ENCODE measurements at regions not wholly inside any gene's neighbourhood (a gene's known extent, or its start where the extent isn't known, plus 50 kb on each side); places are given as distances from the start of the nearest gene placed in this dataset.

DNA sequence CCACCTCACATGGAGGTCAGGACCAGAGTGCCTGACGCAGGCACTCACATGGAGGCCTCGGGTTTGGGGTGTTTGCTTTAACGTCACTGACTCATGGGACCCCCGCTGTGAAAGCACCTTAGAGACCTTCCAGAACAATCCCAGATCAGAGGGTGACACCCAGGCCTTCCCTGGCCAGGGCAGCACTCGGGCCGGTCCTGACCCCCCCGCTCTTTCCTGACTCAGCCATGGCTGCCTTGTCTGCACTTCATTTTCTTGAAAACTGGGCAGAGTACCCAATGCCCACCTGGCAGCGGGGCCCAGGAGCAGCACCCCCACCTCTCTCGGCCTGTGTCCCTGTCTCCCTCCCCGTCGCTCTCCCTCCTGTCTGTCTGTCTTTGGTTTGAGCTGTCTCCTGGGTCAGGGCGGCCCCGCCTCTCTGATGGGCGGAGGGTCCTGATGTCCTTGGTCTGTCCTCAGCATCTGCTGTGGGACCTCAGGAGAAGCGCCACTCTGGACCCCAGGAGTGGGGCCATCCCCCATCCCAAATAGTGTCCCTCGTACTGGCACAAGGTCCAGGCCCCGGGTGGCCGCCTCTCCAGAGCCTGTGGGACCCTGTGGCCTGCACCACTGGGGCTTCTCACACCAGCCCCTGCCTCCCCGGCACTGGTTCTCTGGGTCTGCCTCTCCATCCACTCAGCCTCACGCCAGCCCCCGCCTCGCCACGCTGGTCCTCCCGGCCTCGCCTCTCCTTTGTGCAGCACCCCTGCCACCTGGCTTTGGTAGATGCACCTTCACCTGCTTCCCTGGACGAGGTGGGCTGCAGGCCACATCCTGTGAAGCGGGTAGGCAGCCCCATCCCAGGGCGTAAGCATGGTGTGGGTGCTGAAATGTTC lies 55.9 kb upstream of the ZNF469 start:
- DNase-seq (ENCODE audit: extremely low read depth, low read depth), result no peak

DNA sequence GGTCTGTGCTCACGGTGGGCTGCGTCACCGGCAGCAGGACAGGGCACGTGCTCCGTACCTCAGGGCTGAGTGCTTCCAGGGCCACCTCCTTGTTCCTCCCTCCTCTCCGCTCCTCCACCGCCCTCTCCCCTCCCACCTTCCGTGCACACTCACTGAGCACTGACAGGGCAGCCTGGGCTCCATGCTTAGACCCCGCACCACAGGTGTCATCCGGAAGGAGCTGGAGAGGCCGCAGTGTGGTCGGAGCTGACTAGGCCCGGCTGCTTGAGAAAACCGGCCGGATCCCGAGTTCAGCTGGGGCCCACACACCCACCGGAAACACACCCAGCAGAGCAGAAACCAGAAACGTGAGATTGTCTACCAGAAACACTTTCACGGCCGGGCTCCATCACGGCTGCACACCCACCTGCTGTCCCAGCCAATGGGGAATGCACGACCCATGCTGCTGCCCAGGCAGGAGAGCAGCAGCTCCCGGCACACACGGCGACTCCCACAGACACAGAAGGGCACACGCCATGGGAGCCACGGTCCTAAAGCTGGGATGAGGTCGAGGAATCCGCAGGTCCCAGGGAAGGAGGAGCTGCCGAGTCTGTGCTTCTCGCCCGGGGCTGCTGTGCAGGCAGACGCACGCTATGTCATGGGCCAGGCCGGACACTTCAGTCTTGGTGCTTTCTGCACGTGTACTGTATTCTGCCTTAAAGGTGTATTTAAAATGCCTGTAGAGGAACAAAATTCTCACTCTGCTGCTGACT lies 55.0 kb upstream of the ZNF469 start:
- no peak for DNase-seq (ENCODE audit: extremely low read depth, low read depth)

DNA sequence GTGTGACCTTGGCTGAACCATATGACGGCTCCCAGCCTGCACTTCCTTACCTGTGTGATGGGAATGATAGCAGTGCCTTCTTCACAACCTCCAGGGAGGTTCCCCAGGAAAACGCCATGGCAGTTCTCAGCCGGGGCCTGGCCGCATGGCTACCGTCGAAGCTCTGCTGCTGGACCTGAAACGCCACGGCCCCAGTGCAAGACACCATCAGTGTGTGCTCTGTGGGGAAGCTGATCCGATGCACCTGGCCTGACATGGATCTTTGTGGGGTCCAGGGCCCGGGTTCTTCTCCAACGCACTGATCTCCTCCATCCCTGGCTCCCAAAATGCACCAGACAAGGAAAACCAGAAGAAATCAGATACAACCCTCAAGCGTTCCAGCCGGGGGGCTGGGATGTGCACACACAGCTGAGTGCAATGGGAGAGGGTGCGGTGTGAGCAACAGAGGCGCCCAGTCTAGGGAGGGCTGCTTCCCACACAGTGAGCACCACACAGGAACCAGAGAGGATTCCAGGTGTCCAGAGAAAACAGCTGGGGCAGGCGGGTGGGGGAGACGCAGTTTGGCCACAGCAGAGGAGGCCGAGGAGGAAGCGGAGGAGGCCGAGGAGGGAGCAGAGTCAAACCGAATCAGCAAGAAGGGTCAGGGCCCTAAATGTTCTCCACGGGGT lies 54.3 kb upstream of the ZNF469 start:
- DNase-seq (ENCODE audit: extremely low read depth, low read depth), result no peak

DNA sequence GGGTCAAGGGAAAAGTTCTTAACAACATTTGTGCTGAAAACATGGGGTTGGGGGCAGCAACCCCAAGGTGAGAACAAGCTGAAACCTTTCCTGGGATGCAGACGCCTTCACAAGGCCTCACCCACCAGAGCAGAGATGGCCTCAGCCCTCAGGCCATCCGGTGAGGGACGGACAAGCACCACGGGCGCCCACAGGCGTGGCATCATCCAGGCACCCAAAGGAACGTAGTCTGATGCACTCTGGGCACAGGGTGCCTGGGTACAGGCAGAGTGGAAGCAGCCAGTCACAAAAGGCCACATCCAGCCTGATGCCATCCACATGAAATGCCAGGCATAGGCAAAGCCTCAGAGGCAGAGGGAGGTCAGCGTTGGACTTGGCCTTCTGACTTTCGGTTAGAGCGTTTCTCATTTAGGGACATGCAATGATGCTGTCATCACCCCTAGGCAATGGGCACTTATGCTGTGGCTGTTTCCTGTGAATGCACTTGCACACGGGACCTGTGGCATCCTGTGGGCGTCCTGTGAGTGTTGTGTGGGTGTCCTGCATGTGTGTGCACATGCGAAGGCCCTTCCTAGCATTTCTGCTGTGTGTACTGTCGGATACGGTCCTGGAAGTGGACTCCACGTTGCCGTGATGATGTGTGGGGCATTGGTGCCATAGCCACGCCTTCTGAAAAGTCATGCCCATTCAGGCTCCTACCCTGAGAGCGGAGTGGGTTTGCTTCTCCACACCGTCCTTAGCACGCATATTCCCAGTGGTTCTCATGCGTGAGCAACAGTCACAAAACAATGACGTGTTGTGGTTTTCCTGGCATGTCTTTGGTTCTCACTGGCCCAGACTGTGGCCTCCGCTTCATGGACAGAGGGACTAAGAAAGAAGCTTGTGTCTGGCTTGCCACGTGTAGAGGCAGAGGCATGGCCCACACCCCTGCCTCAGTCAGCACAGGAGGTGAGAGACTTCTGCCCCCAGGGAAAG lies 52.7 kb upstream of the ZNF469 start:
- DNase-seq (ENCODE audit: extremely low read depth, low read depth), result no peak

DNA sequence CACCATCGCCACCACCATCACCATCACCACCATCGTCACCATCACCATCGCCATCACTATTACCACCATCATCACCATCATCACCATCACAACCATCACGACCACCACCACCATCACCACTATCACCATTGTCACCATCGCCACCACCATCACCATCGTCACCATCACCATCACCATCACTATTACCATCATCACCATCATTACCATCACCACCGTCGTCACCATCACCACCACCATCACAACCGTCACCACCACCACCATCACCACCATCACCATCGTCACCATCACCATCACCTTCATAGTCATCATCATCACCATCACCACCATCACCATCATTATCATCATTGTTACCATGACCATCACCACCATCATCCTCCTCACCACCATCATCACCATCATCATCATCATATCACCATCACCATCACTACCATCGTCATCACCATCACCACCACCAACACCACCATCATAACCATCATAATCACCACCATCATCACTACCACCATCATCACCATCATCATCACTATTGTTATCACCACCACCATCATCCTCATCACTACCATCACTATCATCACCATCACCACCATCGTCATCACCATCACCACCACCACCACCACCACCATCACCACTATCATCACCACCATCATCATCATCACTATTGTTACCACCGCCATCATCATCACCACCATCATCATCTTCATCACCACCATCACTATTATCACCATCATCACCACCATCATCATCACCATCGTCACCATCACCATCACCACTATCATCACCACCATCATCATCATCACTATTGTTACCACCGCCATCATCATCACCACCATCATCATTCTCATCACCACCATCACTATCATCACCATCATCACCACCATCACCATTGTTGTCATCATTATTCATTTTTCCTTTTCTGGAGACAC lies 51.5 kb upstream of the ZNF469 start:
- no peak for DNase-seq (ENCODE audit: extremely low read depth, low read depth)

DNA sequence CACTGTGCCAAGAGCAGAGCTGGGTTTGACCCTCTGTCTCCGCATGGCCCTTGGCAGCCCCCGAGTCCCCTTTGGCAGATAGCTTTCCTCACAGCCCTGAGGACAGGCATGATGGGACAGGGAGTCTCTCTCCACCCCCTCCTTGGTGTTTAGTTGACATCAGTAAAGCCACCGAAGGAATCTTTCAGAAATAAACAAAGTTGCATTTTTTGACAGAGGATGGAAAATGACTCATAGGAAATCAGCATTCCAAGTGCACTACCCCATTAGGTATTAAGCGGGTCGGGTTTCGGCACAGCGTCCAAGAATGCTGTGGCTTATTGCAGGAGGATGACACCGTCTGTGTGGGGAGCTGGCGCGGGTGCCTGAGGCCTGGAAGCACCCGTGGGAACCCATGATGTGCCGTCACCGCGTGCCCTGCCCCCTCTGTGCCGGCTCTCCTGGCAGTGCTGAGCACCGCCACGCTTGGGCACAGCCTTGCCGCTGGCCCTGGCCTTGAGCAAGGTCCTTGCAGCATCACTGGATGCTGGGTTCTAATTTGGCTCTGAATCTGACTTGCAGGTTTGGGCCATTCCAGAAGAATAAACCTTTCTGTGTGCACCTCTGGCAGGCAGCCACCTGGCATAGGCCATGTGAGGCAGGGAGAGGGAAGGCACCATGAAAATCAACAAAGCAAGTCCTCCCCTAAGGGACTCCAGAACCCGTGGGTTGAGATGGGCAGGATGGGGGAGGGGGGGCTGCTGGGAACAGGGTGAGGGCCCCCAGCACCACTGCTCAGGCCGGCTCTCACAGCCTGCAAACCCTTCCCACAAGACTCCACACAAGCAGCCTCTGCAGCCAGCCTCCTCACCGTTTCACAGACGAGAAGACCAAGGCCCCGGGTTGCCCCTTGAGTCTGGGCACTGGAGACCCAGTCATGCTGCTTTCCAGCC lies 50.5 kb upstream of the ZNF469 start:
- peak; percentile 97 for DNase-seq (ENCODE audit: extremely low read depth, low read depth)

DNA sequence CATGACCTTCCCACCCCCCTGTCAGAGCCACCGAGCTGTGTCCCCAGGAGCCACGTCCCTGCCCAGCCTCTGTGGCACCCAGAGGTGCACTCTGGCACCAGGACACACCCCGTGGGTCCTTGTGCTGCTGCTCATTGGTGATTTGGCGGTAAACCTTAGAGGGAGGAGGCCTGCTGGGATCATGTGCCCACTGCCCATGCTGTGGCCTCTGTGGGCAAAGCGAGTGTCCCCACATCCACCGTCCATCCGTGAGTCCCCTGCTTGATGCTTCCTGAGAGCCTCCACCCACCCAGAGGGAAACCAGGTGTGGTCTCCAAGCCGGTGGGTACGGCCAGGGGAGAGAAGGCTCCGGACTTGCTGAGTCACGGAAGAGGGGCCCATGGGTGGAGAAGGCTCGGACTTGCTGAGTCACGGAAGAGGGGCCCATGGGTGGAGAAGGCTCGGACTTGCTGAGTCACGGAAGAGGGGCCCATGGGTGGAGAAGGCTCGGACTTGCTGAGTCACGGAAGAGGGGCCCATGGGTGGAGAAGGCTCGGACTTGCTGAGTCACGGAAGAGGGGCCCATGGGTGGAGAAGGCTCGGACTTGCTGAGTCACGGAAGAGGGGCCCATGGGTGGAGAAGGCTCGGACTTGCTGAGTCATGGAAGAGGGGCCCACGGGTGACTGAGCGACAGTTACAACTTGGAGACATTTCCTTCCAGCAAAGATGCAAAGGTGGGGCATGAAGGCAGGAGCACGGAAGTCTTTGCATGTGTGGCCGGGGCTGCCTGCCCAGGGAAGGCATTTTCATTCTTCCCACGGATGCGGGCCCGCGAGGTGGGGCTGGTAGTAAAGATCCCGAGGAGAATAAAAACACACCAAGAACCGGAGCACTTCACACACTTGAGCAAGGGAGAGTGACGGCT lies 49.6 kb upstream of the ZNF469 start:
- DNase-seq (ENCODE audit: extremely low read depth, low read depth), result peak; percentile 74
